ENCODE measurements at regions not wholly inside any gene's neighbourhood (a gene's known extent, or its start where the extent isn't known, plus 50 kb on each side); places are given as distances from the start of the nearest gene placed in this dataset.

DNA sequence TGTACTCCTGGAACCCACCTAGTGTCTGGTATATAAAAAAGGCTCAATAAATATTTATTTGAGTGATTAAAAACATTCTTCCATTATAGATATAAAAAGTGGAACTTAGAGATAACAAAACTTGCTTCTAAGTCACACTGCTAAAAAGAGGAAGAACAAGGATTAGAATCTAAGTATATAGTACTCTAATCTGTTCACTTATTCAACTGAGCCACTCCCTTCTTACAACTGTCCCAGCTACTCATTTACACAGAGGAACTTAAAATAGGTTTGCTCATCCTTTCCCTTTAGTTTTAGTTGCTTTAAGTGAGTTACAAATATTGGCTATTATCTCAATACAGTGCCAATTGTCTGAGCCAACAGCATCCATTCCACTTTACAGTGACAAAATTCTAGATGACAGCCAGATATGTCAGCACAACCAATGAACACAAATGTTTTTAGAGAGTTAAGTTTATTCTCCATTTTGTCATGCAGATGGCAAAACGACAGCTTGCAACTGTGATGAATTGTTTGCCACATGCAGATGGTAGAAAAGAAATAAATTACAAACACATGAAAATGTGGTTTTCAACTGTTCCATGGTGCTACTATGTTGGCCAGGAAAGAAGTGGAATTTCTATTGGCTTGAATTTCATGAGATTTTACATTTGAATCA lies 280.7 kb upstream of the ZC3H15 start:
- Mint-ChIP-seq H3K27me3 (ENCODE audit: insufficient read depth) (no peaks in the 10 kb centered on the region), H3K9me3 (peaks cover 11% of the 10 kb centered on the region), H3K27ac (no peak overlapping the region), H3K4me3 (no peak overlapping the region), H3K4me1 (ENCODE audit: low read depth) (no peaks in the 10 kb centered on the region), H3K36me3 (ENCODE audit: low read depth) (no peaks in the 10 kb centered on the region)
- TF ChIP-seq, protein P1, sequence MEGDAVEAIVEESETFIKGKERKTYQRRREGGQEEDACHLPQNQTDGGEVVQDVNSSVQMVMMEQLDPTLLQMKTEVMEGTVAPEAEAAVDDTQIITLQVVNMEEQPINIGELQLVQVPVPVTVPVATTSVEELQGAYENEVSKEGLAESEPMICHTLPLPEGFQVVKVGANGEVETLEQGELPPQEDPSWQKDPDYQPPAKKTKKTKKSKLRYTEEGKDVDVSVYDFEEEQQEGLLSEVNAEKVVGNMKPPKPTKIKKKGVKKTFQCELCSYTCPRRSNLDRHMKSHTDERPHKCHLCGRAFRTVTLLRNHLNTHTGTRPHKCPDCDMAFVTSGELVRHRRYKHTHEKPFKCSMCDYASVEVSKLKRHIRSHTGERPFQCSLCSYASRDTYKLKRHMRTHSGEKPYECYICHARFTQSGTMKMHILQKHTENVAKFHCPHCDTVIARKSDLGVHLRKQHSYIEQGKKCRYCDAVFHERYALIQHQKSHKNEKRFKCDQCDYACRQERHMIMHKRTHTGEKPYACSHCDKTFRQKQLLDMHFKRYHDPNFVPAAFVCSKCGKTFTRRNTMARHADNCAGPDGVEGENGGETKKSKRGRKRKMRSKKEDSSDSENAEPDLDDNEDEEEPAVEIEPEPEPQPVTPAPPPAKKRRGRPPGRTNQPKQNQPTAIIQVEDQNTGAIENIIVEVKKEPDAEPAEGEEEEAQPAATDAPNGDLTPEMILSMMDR (IDR thresholded peaks at IDR 0.05) = no peak
- no peak for DNase-seq

DNA sequence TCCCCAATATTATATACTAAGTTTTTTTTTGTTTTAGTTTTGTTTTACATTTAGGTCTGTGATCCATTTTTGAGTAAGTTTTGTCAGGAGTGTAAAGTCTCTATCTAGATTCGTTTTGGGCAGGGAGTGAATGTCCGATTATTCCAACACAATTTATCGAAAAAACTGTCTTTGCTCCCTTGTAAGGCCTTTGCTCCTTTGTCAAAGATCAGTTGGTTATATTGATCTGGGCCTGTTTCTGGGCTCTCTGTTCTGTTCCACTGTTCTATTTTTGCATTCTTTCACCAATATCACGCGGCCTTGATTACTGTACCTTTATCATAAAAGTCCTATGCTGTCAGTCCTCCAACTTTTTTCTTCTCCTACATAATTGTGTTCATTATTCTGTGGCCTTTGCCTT lies 276.5 kb upstream of the ZC3H15 start:
- no peak overlapping the region for H3K27ac Mint-ChIP-seq
- H3K9me3 Mint-ChIP-seq = peaks cover 33% of the 10 kb centered on the region
- no peaks in the 10 kb centered on the region for H3K4me1 Mint-ChIP-seq (ENCODE audit: low read depth)
- H3K27me3 Mint-ChIP-seq (ENCODE audit: insufficient read depth) = no peaks in the 10 kb centered on the region
- TF ChIP-seq, protein P1 (IDR thresholded peaks at IDR 0.05) = no peak
- H3K4me3 Mint-ChIP-seq = no peak overlapping the region
- no peak for DNase-seq
- H3K36me3 Mint-ChIP-seq (ENCODE audit: low read depth) = no peaks in the 10 kb centered on the region

DNA sequence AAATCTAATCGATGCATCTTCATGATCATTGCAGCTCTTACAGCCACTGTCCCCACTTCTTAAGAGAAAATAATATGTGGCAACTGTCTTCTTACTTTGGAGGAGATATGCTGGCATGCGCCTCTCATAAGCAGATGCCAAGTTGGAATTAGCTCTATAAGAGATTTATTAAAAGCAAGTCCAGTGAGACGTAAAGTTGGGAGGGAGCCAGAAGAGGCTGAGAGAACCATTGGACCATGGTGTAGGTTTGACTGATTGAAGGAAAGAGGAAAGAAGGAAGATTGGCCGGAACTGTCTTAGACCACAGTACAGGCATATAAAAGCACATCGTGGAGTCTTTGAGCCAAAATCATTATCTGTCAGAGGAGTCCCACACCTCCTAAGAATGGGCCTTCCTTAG lies 265.7 kb upstream of the ZC3H15 start:
- TF ChIP-seq, protein P1 (IDR thresholded peaks at IDR 0.05) = no peak
- Mint-ChIP-seq H3K4me3 (no peak overlapping the region), H3K36me3 (ENCODE audit: low read depth) (0 out of 2 replicates have a peak, but pooled peaks cover 3% of the 10 kb centered on the region)

DNA sequence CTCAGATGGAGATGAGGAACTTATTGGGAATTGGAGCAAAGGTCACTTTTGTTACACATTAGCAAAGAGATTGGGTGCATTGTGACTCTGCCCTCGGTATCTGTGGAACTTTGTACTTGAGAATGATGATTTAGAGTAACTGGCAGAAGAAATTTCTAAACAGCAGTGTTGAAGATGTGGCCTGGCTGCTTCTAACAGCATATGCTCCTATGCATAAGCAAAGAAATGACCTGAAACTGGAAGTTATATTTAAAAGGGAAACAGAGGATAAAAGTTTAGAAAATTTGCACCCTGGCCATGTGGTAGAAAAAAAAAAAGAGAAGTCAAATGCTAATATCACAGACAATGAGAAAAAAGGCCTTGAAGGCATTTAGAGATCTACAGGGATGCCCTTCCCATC lies 256.8 kb upstream of the ZC3H15 start:
- peaks cover 90% of the 10 kb centered on the region for H3K9me3 Mint-ChIP-seq
- peaks cover 5% of the 10 kb centered on the region for H3K36me3 Mint-ChIP-seq (ENCODE audit: low read depth)
- TF ChIP-seq, protein P1 (IDR thresholded peaks at IDR 0.05) = no peak
- no peak overlapping the region for H3K4me3 Mint-ChIP-seq
- H3K27me3 Mint-ChIP-seq (ENCODE audit: insufficient read depth) = no peaks in the 10 kb centered on the region
- no peaks in the 10 kb centered on the region for H3K4me1 Mint-ChIP-seq (ENCODE audit: low read depth)
- DNase-seq = no peak
- H3K27ac Mint-ChIP-seq = no peak overlapping the region

More for the DNA sequence above, 265.7 kb upstream of the ZC3H15 start:
- no peaks in the 10 kb centered on the region for H3K4me1 Mint-ChIP-seq (ENCODE audit: low read depth)
- H3K9me3 Mint-ChIP-seq = peaks cover 29% of the 10 kb centered on the region
- no peaks in the 10 kb centered on the region for H3K27me3 Mint-ChIP-seq (ENCODE audit: insufficient read depth)
- no peak for DNase-seq
- H3K27ac Mint-ChIP-seq = no peak overlapping the region

DNA sequence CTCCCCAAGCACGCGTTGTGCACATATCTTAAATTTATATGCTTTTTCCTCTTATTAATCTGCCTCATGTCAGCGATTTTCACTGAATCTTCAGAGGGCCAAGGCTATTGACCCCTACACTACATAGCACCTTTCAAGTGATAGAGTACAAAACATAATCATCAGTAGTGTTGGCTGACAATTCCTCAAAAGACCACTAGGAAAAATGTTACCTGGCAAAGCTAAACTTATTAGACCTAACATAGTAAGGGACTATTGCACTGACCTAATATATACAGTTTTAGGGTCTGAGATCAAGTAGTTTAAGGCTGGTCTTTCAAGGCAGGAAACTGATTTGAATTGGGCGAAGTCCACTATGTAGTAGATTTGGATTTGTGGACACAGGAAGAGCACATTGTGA lies 244.2 kb upstream of the ZC3H15 start:
- no peaks in the 10 kb centered on the region for H3K36me3 Mint-ChIP-seq (ENCODE audit: low read depth)
- H3K27ac Mint-ChIP-seq = no peak overlapping the region
- TF ChIP-seq, protein P1 (IDR thresholded peaks at IDR 0.05) = 0 out of 2 replicates have a peak, but pooled peaks have one; percentile 8
- H3K4me1 Mint-ChIP-seq (ENCODE audit: low read depth) = no peaks in the 10 kb centered on the region
- H3K4me3 Mint-ChIP-seq = no peak overlapping the region
- H3K9me3 Mint-ChIP-seq = peaks cover 21% of the 10 kb centered on the region
- no peak for DNase-seq
- no peaks in the 10 kb centered on the region for H3K27me3 Mint-ChIP-seq (ENCODE audit: insufficient read depth)
